OCI-LY1 (cell line): ENCODE measurements at regions not wholly inside any gene's neighbourhood (a gene's known extent, or its start where the extent isn't known, plus 50 kb on each side); places are given as distances from the start of the nearest gene placed in this dataset.

Experiments
- EZH2 ChIP-seq: fragments of 200-600 bp; sonication (generic), shearing (Covaris generic); IDR thresholded peaks from 2 replicates; pipeline ENCODE4 v1.8.0; 2017; ENCODE audit warnings: borderline replicate concordance, mixed run types, mild to moderate bottlenecking, antibody characterized with exemption, low read length, moderate library complexity, mixed read lengths
- TF ChIP-seq, protein P1 (sequence below): fragments of 200-600 bp; sonication (generic), shearing (Covaris generic); IDR thresholded peaks from 2 replicates; pipeline ENCODE4 v1.5.1; 2017; ENCODE audit warnings: mild to moderate bottlenecking, antibody characterized with exemption, low read length, moderate library complexity, mixed read lengths

DNA sequence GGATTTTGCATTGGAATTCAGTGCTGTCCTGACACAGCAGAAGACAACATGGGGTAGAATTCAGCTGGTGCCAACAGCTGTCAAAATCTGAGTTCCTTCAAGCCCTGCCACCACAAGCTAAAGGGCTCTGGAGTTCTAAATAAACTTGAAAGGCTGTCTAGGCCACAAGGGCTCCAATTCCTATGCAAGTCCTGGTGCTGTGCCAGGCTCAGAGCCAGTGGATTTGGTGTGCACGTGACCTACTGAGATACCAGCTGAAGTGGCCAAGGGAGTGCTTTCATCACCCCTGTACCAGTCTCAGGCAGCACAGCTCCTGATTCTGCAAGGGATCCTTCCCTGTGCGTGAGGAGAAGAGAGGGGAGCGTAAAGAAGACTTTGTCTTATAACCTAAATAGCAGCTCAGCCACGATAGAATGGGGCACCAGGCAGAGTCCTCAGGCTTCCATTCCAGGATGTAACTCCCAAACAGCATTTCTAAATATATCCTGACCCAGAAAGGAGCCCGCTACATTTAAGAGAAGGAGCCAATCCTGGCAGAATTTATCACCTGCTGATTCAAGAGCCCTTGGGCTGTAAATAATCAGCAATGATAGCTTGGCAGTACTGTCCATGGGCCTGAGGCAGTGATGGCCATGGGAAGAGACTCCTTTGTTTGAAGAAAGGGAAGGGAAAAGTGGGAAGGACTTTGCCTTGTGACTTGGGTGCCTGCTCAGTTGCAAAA lies 881.2 kb upstream of the EPHA7 start:
- TF ChIP-seq, protein P1, sequence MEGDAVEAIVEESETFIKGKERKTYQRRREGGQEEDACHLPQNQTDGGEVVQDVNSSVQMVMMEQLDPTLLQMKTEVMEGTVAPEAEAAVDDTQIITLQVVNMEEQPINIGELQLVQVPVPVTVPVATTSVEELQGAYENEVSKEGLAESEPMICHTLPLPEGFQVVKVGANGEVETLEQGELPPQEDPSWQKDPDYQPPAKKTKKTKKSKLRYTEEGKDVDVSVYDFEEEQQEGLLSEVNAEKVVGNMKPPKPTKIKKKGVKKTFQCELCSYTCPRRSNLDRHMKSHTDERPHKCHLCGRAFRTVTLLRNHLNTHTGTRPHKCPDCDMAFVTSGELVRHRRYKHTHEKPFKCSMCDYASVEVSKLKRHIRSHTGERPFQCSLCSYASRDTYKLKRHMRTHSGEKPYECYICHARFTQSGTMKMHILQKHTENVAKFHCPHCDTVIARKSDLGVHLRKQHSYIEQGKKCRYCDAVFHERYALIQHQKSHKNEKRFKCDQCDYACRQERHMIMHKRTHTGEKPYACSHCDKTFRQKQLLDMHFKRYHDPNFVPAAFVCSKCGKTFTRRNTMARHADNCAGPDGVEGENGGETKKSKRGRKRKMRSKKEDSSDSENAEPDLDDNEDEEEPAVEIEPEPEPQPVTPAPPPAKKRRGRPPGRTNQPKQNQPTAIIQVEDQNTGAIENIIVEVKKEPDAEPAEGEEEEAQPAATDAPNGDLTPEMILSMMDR, result no peak
- no peak for TF ChIP-seq EZH2
